GM21619 (cell line): ENCODE measurements at regions not wholly inside any gene's neighbourhood (a gene's known extent, or its start where the extent isn't known, plus 50 kb on each side); places are given as distances from the start of the nearest gene placed in this dataset.

Experiments used
- ATAC-seq: cut with Tn5 transposase; IDR thresholded peaks from one replicate; pipeline ENCODE4 v1.9.1; 2021; ENCODE audit not compliant: unreplicated experiment

GRCh38 chr18:78540636-78541529 is 438.7 kb upstream of the SALL3 start:
- ATAC-seq = no peak

- ATAC-seq = no peak
Observed at GRCh38 chr18:78542204-78542603, 437.4 kb upstream of the SALL3 start.

GRCh38 chr18:78543201-78543725 is 436.4 kb upstream of the SALL3 start:
- no peak for ATAC-seq

- no peak for ATAC-seq
Observed at GRCh38 chr18:78546281-78546680, 433.3 kb upstream of the SALL3 start.

- no peak for ATAC-seq
Observed at GRCh38 chr18:78547817-78548216, 431.8 kb upstream of the SALL3 start.

GRCh38 chr18:78548261-78549058 is 431.2 kb upstream of the SALL3 start:
- ATAC-seq = no peak

GRCh38 chr18:78549971-78550370 is 429.6 kb upstream of the SALL3 start:
- ATAC-seq = no peak

GRCh38 chr18:78554944-78555608 is 424.5 kb upstream of the SALL3 start:
- ATAC-seq = no peak

- ATAC-seq = no peak
Observed at GRCh38 chr18:78557371-78557770, 422.2 kb upstream of the SALL3 start.

GRCh38 chr18:78558101-78558810 is 421.4 kb upstream of the SALL3 start:
- no peak for ATAC-seq

- ATAC-seq = no peak
Observed at GRCh38 chr18:78558948-78559347, 420.7 kb upstream of the SALL3 start.

GRCh38 chr18:78559584-78559983 is 420.0 kb upstream of the SALL3 start:
- no peak for ATAC-seq

GRCh38 chr18:78561757-78562510 is 417.7 kb upstream of the SALL3 start:
- no peak for ATAC-seq

GRCh38 chr18:78562531-78562961 is 417.1 kb upstream of the SALL3 start:
- ATAC-seq = no peak

- no peak for ATAC-seq
Observed at GRCh38 chr18:78563110-78563509, 416.5 kb upstream of the SALL3 start.

GRCh38 chr18:78564030-78564429 is 415.6 kb upstream of the SALL3 start:
- ATAC-seq = no peak

- ATAC-seq = no peak
Observed at GRCh38 chr18:78564518-78564917, 415.1 kb upstream of the SALL3 start.

GRCh38 chr18:78565240-78565639 is 414.4 kb upstream of the SALL3 start:
- no peak for ATAC-seq

GRCh38 chr18:78566065-78566464 is 413.6 kb upstream of the SALL3 start:
- no peak for ATAC-seq

GRCh38 chr18:78566720-78567119 is 412.9 kb upstream of the SALL3 start:
- ATAC-seq = no peak
